HUDEP-2 (cell line): ENCODE measurements at regions not wholly inside any gene's neighbourhood (a gene's known extent, or its start where the extent isn't known, plus 50 kb on each side); places are given as distances from the start of the nearest gene placed in this dataset.

Source experiments
- DNase-seq, 76 experiments: peaks; one replicate each; lab custom pipeline; 2025; ENCODE audit not compliant: unreplicated experiment in 76 of 76; lab: John Stamatoyannopoulos, UW

DNA sequence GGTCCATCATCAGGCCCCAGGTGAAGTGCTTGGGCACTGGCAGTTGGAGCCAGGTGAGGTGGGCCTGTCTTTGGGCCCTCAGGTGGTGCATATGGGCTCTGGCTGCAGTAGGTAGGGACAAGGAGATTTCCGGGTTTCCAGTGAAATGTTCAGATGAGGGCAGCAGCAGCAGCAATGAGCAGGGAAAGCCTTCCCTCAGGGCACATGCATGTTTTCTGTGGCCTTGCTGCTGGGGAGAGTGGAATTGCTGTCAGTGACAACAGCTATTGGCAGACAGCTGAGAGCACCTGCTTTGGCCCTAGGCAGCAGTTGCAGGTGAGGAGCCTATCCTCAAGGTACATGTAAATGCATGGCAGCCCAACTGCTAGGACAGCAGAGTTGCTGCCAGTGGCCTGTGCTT, 58.9 kb upstream of the QRFPR start:
- DNase-seq = no peak
